NCI-H69 (cell line): ENCODE measurements at regions not wholly inside any gene's neighbourhood (a gene's known extent, or its start where the extent isn't known, plus 50 kb on each side); places are given as distances from the start of the nearest gene placed in this dataset.
"Not testable (repeated sequence)": the region's sequence is repeated elsewhere in the genome, so short reads cannot be mapped to it uniquely, and the experiment has no call there.

Source experiments
- DNase-seq: peaks from one replicate; lab custom pipeline; 2025; lab: John Stamatoyannopoulos, UW

DNA sequence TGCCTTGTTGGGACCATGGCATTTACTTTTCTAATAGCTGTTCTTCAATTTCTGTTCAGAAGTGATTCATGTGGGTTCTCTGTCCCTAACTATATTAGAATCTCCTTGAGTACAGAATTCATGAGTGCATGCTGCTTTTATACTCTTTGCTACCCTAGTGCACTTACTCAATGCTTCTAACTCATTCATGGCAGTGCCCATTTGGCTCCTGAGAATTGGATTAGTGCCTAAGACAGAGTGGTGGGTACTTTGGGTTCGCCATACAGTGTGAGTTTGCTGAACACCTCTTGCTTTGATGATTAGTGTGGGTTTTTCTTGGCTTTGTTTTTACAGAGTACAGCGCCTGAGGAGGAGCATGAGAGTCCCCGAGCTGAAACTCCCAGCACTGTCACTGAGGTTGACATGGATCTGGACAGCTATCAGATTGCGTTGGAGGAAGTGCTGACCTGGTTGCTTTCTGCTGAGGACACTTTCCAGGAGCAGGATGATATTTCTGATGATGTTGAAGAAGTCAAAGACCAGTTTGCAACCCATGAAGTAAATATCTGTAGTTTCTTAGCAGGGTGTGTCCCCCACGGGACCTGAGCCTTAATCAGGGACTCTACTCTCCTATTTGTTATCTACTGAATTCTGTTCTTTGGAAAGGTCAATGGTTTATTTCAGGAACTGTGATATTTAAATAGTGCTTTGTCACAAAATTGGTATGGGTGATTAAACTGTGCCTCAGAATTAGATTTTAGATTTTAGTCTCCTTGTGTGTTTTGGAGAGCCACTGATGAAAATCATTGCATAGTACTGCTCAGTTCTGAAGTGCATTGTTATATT is 150.7 kb downstream of the UTRN start:
- DNase-seq = no peak

- no peak for DNase-seq
These were observed 152.0 kb downstream of the UTRN start for GRCh38 chr6:144437105-144437504.

DNA sequence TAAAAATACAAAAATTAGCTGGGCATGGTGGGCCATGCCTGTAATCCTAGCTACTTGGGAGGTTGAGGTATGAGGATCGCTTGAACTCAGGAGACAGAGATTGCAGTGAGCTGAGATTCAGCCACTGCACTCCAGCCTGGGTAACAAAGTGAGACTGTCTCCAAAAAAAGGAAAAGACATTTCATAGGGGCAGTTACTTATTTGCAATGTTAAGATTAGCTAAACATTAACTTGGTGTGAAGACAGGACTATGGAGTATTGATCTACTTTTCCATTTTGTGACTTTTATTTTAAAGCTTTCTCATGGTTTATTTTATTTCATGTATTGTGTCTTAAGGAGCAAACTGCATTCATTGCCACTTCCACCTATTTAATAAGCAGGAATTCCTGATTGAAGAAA is 153.0 kb downstream of the UTRN start:
- DNase-seq = no peak

GRCh38 chr6:144439016-144439415 is 153.9 kb downstream of the UTRN start:
- no peak for DNase-seq

DNA sequence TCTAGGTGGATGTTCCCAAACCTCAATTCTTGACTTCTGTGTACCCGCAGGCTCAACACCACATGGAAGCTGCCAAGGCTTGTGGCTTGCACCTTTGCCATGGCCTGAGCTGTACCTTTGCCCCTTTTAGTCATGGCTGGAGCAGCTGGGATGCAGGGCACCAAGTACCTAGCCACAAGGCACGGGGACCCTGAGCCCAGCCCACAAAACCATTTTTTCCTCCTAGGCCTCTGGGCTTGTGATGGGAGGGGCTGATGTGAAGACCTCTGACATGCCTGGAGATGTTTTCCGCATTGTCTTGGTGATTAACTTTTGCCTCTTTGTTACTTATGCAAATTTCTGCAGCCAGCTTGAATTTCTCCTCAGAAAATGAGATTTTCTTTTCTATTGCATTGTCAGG is 156.7 kb downstream of the UTRN start:
- not testable (repeated sequence) for DNase-seq

DNA sequence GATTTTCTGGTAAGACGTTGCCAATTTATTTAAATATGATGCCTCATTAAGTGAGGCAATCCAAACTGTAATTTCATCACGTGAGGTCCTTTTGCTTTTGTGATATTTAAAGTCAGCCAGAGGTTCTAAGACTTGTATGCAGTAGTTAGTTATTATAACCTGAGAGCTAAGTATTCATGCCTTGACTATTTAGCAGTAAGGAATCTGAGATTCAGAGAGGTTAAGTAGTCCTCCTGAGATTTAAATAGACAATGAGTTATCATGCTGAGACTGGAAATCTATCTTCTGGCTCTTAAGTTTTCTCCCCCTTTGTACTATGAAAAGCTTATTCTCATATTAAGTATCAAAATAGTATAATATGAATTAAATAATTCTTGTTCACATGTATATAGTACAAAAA is 158.0 kb downstream of the UTRN start:
- no peak for DNase-seq

DNA sequence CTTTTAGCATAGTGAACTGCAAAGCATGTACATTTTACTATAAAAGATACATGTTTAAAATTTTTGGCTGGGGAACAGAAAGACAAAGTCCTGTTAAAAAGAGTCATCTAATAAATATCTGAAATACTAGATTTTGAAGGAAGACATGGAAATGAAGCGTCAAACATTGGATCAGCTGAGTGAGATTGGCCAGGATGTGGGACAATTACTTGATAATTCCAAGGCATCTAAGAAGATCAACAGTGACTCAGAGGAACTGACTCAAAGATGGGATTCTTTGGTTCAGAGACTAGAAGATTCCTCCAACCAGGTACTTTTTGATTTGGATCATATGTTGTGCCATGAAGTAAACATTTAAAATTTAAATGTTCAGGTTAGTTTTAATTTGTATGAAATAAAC is 162.3 kb downstream of the UTRN start:
- no peak for DNase-seq

DNA sequence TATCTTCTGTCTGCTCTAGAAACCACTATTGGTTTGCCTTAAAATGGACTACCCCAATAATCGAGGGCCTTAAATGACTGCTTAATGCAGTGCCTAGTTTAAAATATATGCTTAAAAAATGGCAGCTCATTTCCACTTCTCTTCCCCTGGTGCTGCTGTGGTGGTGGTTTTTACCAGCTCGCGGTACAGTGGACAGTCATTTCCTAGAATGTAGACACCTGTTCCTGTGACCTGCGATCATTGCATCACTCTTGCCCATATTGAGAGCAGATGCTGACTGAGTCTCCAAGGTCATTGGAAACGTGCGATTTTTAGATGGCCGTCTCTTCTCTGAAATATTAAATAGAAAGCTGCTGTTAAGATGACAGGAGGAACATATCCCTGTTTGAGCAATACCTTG is 164.1 kb downstream of the UTRN start:
- DNase-seq = no peak

GRCh38 chr6:144449911-144450597 is 164.9 kb downstream of the UTRN start:
- no peak for DNase-seq

DNA sequence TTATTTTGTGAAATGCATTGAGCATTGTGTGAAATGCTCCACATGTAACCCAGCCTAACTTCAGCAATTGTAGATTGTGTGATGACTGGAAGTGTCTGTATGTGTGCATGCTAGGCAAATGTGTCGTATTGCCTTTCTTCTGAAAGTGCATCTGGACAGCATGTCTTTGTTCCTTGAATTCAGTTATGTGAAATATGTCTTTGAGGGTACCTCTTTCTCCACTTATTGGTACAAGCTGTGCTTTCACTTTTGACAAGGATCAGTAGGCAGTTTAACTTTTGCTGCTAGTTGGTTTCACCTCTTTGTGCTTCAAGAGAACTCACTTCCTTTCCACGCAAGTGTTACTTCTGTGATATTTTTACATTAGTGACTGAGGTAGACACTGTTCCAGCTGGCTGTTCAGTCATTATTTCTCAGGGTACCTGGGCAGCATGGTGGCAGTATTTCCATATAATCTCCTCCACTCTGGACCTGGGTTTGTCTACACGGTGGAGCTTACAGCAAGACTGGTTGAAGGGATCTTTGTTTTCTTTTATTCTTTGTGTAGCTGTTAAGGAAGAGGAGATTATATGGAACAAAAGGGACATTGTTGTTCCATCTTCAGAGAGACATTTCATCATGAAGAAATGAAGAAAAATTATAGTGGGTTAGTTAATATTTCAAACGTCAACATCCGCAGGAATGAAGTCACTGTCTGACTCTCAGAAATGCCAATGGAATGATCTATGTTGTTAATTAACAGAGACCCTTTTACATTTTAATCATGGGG is 175.4 kb downstream of the UTRN start:
- DNase-seq = no peak

DNA sequence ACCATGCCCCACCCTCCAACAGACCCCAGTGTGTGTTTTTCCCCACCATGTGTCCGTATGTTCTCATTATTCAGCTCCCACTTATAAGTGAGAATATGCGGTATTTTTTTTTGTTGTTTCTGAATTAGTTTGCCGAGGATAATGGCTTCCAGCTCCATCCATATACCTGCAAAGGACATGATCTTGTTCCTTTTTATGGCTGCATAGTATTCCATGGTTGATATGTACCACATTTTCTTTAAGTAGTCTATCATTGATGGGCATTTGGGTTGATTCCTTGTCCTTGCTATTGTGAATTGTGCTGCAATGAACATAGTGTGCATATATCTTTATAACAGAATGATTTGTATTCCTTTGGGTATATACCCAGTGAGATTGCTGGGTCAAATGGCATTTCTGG is 176.9 kb downstream of the UTRN start:
- DNase-seq = no peak

DNA sequence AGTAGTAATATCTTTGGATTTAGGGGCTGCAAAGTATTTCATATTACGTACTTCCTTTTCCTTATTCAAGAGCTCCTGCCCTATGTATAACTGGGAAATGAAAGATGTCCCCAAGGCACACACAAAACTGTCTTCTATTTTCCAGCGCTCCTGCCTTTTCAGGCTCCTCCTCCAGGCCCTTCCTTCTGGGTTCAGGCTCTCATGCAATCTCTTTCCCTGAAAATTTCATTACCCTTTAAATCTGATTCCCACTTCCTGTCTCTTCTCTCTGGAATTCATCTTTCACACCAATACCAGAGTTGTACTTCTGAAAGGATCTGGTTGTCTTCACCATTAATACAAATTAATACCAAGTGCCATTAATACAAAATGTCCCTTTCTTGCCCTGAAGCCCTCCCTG is 181.6 kb downstream of the UTRN start:
- DNase-seq = no peak

DNA sequence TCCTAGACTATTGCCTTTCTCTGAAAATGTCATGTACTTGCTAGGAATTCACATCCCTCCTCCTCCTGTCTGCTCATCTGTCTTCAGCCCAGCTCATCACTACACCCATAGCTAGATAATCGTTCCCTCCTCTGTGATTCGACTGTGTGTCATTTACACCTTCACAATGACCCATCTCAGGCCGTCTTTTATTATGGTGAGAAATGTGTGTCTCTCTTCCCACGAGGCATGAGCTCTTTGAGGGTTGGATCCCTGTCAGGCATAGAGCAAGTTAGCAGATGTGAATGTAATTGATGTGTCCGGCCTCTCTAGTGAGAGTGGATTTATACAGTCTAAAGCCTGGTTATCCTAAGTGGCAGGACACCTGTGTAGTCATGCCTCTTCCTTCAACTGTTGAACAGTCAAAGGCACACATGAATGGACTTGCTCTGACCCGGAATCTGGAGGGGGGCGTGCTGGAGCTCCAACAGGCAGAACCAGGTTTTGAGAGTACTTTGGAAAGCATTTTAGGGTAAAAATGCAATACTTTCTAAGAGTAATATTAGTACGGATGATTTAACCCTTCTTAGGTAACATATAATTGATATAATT is 182.1 kb downstream of the UTRN start:
- DNase-seq = no peak

- no peak for DNase-seq
These were observed 182.8 kb downstream of the UTRN start for GRCh38 chr6:144467921-144468320.

- DNase-seq = no peak
These were observed 183.6 kb downstream of the UTRN start for GRCh38 chr6:144468709-144469108.

GRCh38 chr6:144469144-144469575 is 184.0 kb downstream of the UTRN start:
- no peak for DNase-seq

DNA sequence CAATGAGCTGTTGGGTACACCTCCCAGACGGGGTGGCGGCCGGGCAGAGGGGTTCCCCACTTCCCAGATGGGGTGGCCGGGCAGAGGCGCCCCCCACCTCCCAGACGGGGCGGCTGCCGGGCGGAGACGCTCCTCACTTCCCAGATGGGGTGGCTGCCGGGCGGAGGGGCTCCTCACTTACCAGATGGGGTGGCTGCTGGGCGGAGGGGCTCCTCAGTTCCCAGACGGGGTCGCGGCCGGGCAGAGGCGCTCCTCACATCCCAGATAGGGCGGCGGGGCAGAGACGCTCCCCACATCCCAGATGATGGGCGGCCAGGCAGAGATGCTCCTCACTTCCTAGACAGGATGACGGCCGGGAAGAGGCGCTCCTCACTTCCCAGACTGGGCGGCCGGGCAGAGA is 185.1 kb downstream of the UTRN start:
- DNase-seq = not testable (repeated sequence)

DNA sequence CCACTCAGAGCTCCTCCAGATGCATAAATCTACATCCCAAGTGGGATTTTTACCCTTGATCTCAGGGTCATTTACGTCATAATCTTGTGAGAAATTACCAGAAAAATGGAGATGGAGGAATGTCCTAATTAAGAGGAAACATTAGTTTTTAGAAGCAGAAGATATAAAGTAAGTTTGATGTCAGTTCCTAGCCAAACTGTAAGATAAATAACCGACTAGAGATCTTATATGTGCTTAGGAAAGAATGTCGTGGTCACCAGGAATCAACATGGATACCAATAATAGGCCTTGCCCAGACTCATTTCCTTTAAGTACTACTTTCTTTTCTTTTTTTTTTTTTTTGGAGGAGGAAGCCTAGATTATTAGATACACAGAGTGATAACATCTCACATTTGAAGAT is 186.9 kb downstream of the UTRN start:
- no peak for DNase-seq

DNA sequence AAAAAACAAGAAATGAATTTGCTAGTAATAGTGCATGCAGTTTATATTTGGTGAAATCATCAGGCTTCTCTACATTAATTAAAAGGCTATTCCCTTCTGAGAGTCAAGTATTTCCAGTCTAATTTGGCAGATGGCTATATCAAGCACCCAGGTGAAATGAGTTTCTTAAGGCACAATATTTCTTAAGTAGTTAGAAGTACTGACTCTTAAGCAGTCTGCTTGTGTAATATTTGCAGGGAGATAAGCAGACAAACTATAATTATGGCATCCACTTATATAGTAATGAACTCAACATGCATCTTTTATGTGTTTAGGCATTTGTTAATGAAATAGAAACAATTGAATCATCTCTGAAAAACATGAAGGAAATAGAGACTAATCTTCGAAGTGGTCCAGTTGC is 189.2 kb downstream of the UTRN start:
- DNase-seq = no peak

DNA sequence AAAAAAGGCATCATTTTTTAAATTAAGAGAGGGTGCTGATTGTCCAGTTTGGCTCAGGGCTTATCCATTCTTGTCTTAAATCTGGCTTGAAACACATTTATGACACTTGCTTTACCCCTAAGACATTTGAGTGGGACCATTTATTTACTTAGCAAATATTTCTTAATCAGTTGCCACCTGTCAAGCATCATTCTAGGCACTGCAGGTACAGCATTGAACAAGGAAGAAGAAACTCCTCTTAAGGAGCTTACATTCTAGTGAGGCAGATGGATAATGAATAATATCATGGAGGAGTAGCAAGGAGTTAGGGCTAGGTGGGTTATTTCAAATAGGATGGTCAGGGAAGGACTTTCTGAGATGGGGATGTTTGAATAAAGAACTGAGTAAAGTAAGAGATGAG is 189.8 kb downstream of the UTRN start:
- DNase-seq = no peak

GRCh38 chr6:144475411-144475810 is 190.3 kb downstream of the UTRN start:
- no peak for DNase-seq

GRCh38 chr6:144476286-144476685 is 191.2 kb downstream of the UTRN start:
- no peak for DNase-seq
